ENCODE measurements at regions not wholly inside any gene's neighbourhood (a gene's known extent, or its start where the extent isn't known, plus 50 kb on each side); places are given as distances from the start of the nearest gene placed in this dataset.

- no peak overlapping the region for H3K27ac ChIP-seq (ENCODE audit: low read depth in 1 of 2, low read length in 2 of 2)
- H3K4me1 ChIP-seq (ENCODE audit: control insufficient read depth in 4 of 4, insufficient read depth in 4 of 4, low read length in 3 of 4), result peaks cover 0 to 16% (median 3%) of the 10 kb centered on the region in 4 donors
- TF ChIP-seq HNF4G (IDR thresholded peaks at IDR 0.05) (no peak), YY1 (IDR thresholded peaks at IDR 0.05) (no peak), JUND (IDR thresholded peaks at IDR 0.05) (no peak)
- no peak overlapping the region for H3K9ac ChIP-seq (ENCODE audit: low read depth in 1 of 2, low read length in 2 of 2)
- H3K36me3 ChIP-seq (ENCODE audit: control insufficient read depth in 4 of 4, insufficient read depth in 3 of 4, low read depth in 1 of 4, low read length in 3 of 4), result no peaks in the 10 kb centered on the region
- peaks cover 0 to 18% (median 6%) of the 10 kb centered on the region in 4 donors for H3K27me3 ChIP-seq (ENCODE audit: control insufficient read depth in 4 of 4, insufficient read depth in 4 of 4, low read length in 3 of 4)
- H3K4me3 ChIP-seq (ENCODE audit: low read depth in 1 of 3, low read length in 3 of 3), result no peak overlapping the region
- WGBS, result 77% methylated on average over 14 of the region's 14 CpGs
- peaks cover 0 to 2% (median 0%) of the 10 kb centered on the region in 4 donors for H3K9me3 ChIP-seq (ENCODE audit: control insufficient read depth in 4 of 4, low read length in 3 of 4)
- DNase-seq (ENCODE audit: low spot score), result no peak
Observed at GRCh38 chr6:165991341-165991740, 176.3 kb downstream of the TBXT start.

- 36% methylated on average over 2 of the region's 2 CpGs for WGBS
- Histone ChIP-seq H3K9me3 (ENCODE audit: control insufficient read depth in 4 of 4, low read length in 3 of 4) (peaks cover 0 to 2% (median 0%) of the 10 kb centered on the region in 4 donors), H3K27ac (ENCODE audit: low read depth in 1 of 2, low read length in 2 of 2) (no peak overlapping the region), H3K4me3 (ENCODE audit: low read depth in 1 of 3, low read length in 3 of 3) (no peak overlapping the region), H3K4me1 (ENCODE audit: control insufficient read depth in 4 of 4, insufficient read depth in 4 of 4, low read length in 3 of 4) (peaks cover 0 to 16% (median 3%) of the 10 kb centered on the region in 4 donors), H3K9ac (ENCODE audit: low read depth in 1 of 2, low read length in 2 of 2) (no peak overlapping the region), H3K36me3 (ENCODE audit: control insufficient read depth in 4 of 4, insufficient read depth in 3 of 4, low read depth in 1 of 4, low read length in 3 of 4) (no peaks in the 10 kb centered on the region), H3K27me3 (ENCODE audit: control insufficient read depth in 4 of 4, insufficient read depth in 4 of 4, low read length in 3 of 4) (peaks cover 0 to 18% (median 6%) of the 10 kb centered on the region in 4 donors)
- TF ChIP-seq YY1 (IDR thresholded peaks at IDR 0.05), result no peak
- no peak for TF ChIP-seq FOXA1 (IDR thresholded peaks at IDR 0.05)
- no peak for TF ChIP-seq TAF1 (conservative IDR thresholded peaks at IDR 0.05)
- TF ChIP-seq MAX (IDR thresholded peaks at IDR 0.05), result no peak
- TF ChIP-seq RAD21 (IDR thresholded peaks at IDR 0.05), result no peak
- no peak for TF ChIP-seq CTCF (IDR thresholded peaks at IDR 0.05; ENCODE audit: low read depth, low read length, missing input control)
- no peak for TF ChIP-seq REST (IDR thresholded peaks at IDR 0.05)
- TF ChIP-seq HNF4A (conservative IDR thresholded peaks at IDR 0.05), result no peak
- TF ChIP-seq JUND (IDR thresholded peaks at IDR 0.05), result no peak
- DNase-seq (ENCODE audit: low spot score), result no peak
Observed at GRCh38 chr6:165990216-165990615, 177.4 kb downstream of the TBXT start.

GRCh38 chr6:165988757-165989456 lies 178.7 kb downstream of the TBXT start:
- TF ChIP-seq CTCF (IDR thresholded peaks at IDR 0.05; ENCODE audit: low read depth, low read length, missing input control) (no peak), ATF3 (IDR thresholded peaks at IDR 0.05) (no peak), RAD21 (IDR thresholded peaks at IDR 0.05) (no peak), TAF1 (conservative IDR thresholded peaks at IDR 0.05) (no peak), HNF4G (IDR thresholded peaks at IDR 0.05) (no peak), SP1 (IDR thresholded peaks at IDR 0.05) (no peak), MAX (IDR thresholded peaks at IDR 0.05) (no peak), GABPA (IDR thresholded peaks at IDR 0.05 in 1 of 2, conservative IDR thresholded peaks at IDR 0.05 in 1 of 2) (no peak), FOXA1 (IDR thresholded peaks at IDR 0.05) (no peak)
- no peak overlapping the region for H3K27ac ChIP-seq (ENCODE audit: low read depth in 1 of 2, low read length in 2 of 2)
- DNase-seq (ENCODE audit: low spot score), result no peak
- peaks cover 0 to 16% (median 3%) of the 10 kb centered on the region in 4 donors for H3K4me1 ChIP-seq (ENCODE audit: control insufficient read depth in 4 of 4, insufficient read depth in 4 of 4, low read length in 3 of 4)
- H3K9ac ChIP-seq (ENCODE audit: low read depth in 1 of 2, low read length in 2 of 2), result no peak overlapping the region
- peaks cover 0 to 2% (median 0%) of the 10 kb centered on the region in 4 donors for H3K9me3 ChIP-seq (ENCODE audit: control insufficient read depth in 4 of 4, low read length in 3 of 4)
- H3K36me3 ChIP-seq (ENCODE audit: control insufficient read depth in 4 of 4, insufficient read depth in 3 of 4, low read depth in 1 of 4, low read length in 3 of 4), result no peaks in the 10 kb centered on the region
- WGBS, result 4% methylated on average over 43 of the region's 43 CpGs
- peaks cover 0 to 18% (median 6%) of the 10 kb centered on the region in 4 donors for H3K27me3 ChIP-seq (ENCODE audit: control insufficient read depth in 4 of 4, insufficient read depth in 4 of 4, low read length in 3 of 4)
- no peak overlapping the region for H3K4me3 ChIP-seq (ENCODE audit: low read depth in 1 of 3, low read length in 3 of 3)
